B cell (primary cell): ENCODE measurements at regions not wholly inside any gene's neighbourhood (a gene's known extent, or its start where the extent isn't known, plus 50 kb on each side); places are given as distances from the start of the nearest gene placed in this dataset.

Source experiments
- ATAC-seq: fragments of 200-7000 bp; cut with Tn5 transposase; one replicate; pipeline ENCODE4 v1.10.0; 2021; ENCODE audit warnings: low read depth, mild to moderate bottlenecking, moderate number of reproducible peaks, moderate library complexity
- CTCF ChIA-PET: fragments of 350-600 bp; sonication (Branson Sonifier 250); formaldehyde crosslinking; loops from one replicate; lab custom pipeline; 2021; ENCODE audit warnings: antibody characterized with exemption, inconsistent platforms; lab: Charles Lee
- POLR2A ChIA-PET: fragments of 350-600 bp; sonication (Branson Sonifier 250); formaldehyde crosslinking; loops from one replicate; lab custom pipeline; 2021; ENCODE audit warnings: antibody characterized with exemption; lab: Charles Lee
- DNase-seq: peaks from one replicate; pipeline ENCODE4 v3.0.0; 2013
- H2AFZ ChIP-seq: 2 replicates; pipeline ENCODE4 v1.6.1; 2012; ENCODE audit warnings: mild to moderate bottlenecking, low read depth, low read length; ENCODE audit not compliant: insufficient read depth, poor library complexity, severe bottlenecking
- H3K27ac ChIP-seq, 2 donors: 1 replicate in 1 of 2; 2 replicates in 1 of 2; pipeline ENCODE4 v1.5.1; 2012 to 2013; ENCODE audit warnings: low read length in 2 of 2, mild to moderate bottlenecking in 2 of 2, moderate library complexity in 1 of 2
- H3K27me3 ChIP-seq, 4 experiments: fragments of 200-600 bp in 1 of 4; sonication (generic) in 1 of 4; replicated peaks in 1 of 4; 1 replicate in 2 of 4; 2 replicates in 2 of 4; pipeline versions ENCODE4 v1.6.1 to v1.7.0; 2013 to 2016; ENCODE audit warnings: low read length in 3 of 4, mild to moderate bottlenecking in 2 of 4, mixed read lengths in 1 of 4, moderate library complexity in 1 of 4; ENCODE audit not compliant: insufficient read depth in 4 of 4, control insufficient read depth in 3 of 4; ENCODE audit errors: control extremely low read depth in 1 of 4
- H3K36me3 ChIP-seq, 2 experiments: replicated peaks in 1 of 2; 1 replicate in 1 of 2; 2 replicates in 1 of 2; pipeline versions ENCODE4 v1.6.1 to v1.7.1; 2013; ENCODE audit warnings: low read length in 1 of 2; ENCODE audit not compliant: insufficient read depth in 2 of 2, control insufficient read depth in 1 of 2; ENCODE audit errors: control extremely low read depth in 1 of 2, extremely low read depth in 1 of 2
- H3K4me1 ChIP-seq, 2 donors: fragments of 200-600 bp in 1 of 2; sonication (generic) in 1 of 2; 1 replicate in 1 of 2; 2 replicates in 1 of 2; pipeline versions ENCODE4 v1.5.1 to v1.6.1; 2013 to 2017; ENCODE audit warnings: low read length in 2 of 2; ENCODE audit not compliant: control insufficient read depth in 2 of 2, insufficient read depth in 2 of 2
- H3K4me2 ChIP-seq: replicated peaks from 2 replicates; pipeline ENCODE3; 2012; ENCODE audit warnings: mild to moderate bottlenecking, low read depth, low read length; ENCODE audit not compliant: poor library complexity, severe bottlenecking
- H3K4me3 ChIP-seq, 5 experiments: fragments of 200-600 bp in 1 of 5; sonication (generic) in 1 of 5; 1 replicate in 3 of 5; 2 replicates in 2 of 5; pipeline versions ENCODE4 v1.5.1 to v1.7.0; 2011 to 2016; ENCODE audit warnings: low read length in 4 of 5, mild to moderate bottlenecking in 4 of 5, low read depth in 2 of 5, control low read depth in 1 of 5, moderate library complexity in 1 of 5; ENCODE audit not compliant: insufficient read depth in 1 of 5; ENCODE audit errors: control extremely low read depth in 1 of 5, extremely low read depth in 1 of 5
- H3K79me2 ChIP-seq: fragments of 200-600 bp; sonication (generic); one replicate; pipeline ENCODE4 v1.6.0; 2016; ENCODE audit warnings: low read length; ENCODE audit not compliant: control insufficient read depth, insufficient read depth
- H3K9ac ChIP-seq: fragments of 200-600 bp; sonication (generic); 2 replicates; pipeline ENCODE4 v1.6.1; 2017; ENCODE audit warnings: mild to moderate bottlenecking, low read length, moderate library complexity
- H3K9me3 ChIP-seq, 3 donors: one replicate each; pipeline versions ENCODE4 v1.6.1 to v1.7.1; 2013; ENCODE audit warnings: low read length in 2 of 3; ENCODE audit not compliant: control insufficient read depth in 2 of 3, insufficient read depth in 1 of 3; ENCODE audit errors: control extremely low read depth in 1 of 3
- H4K20me1 ChIP-seq: 2 replicates; pipeline ENCODE4 v1.6.0; 2012; ENCODE audit warnings: mild to moderate bottlenecking, low read length; ENCODE audit not compliant: insufficient read depth, control insufficient read depth, poor library complexity, severe bottlenecking
- H3K27ac Mint-ChIP-seq: one replicate; pipeline ENCODE4 v1.8.0; 2021; ENCODE audit warnings: mixed read lengths
- H3K27me3 Mint-ChIP-seq: one replicate; pipeline ENCODE4 v1.8.0; 2021; ENCODE audit warnings: mixed read lengths
- H3K4me1 Mint-ChIP-seq: one replicate; pipeline ENCODE4 v1.8.0; 2021; ENCODE audit warnings: mixed read lengths
- H3K4me3 Mint-ChIP-seq: one replicate; pipeline ENCODE4 v1.8.0; 2021; ENCODE audit warnings: mixed read lengths
- H3K9me3 Mint-ChIP-seq: one replicate; pipeline ENCODE4 v1.8.0; 2022; ENCODE audit warnings: mixed read lengths; ENCODE audit not compliant: insufficient read depth
- CTCF ChIP-seq: fragments of 200-600 bp; IDR thresholded peaks from one replicate; pipeline ENCODE4 v1.8.0; 2022; ENCODE audit warnings: antibody characterized with exemption, mild to moderate bottlenecking
- EZH2 ChIP-seq: IDR thresholded peaks from 2 replicates; pipeline ENCODE4 v1.6.1; 2012; ENCODE audit warnings: borderline replicate concordance, low read depth, mild to moderate bottlenecking, moderate library complexity, low read length; ENCODE audit not compliant: insufficient read depth, poor library complexity, severe bottlenecking
- WGBS: methylation state at CpG from one replicate; pipeline ENCODE4 v1.1.5; 2013; ENCODE audit warnings: missing lambda C conversion rate; ENCODE audit not compliant: insufficient coverage; 5-methylcytosine and 5-hydroxymethylcytosine counted together
- intact Hi-C: fragments of 100-400 bp; cut with micrococcal nuclease; formaldehyde crosslinking; loops from one replicate; pipeline ENCODE4 v1.10.0; 2022

- Histone ChIP-seq H3K9me3 (no peaks in the 10 kb centered on the region), H2AFZ (no peak overlapping the region), H3K27me3 (no peaks in the 10 kb centered on the region), H3K4me1 (no peaks in the 10 kb centered on the region), H3K27ac (no peak overlapping the region), H3K36me3 (no peaks in the 10 kb centered on the region), H3K9ac (no peak overlapping the region), H3K4me3 (no peak overlapping the region), H4K20me1 (no peaks in the 10 kb centered on the region), H3K4me2 (no peak overlapping the region), H3K79me2 (no peaks in the 10 kb centered on the region)
- Mint-ChIP-seq H3K27ac (no peak overlapping the region), H3K9me3 (peaks cover 2% of the 10 kb centered on the region), H3K27me3 (no peaks in the 10 kb centered on the region), H3K4me1 (no peaks in the 10 kb centered on the region), H3K4me3 (no peak overlapping the region)
- ChIA-PET POLR2A (no interaction called here), CTCF (no interaction called here)
- ATAC-seq = no peak
- intact Hi-C loops = no loop called here
- WGBS = no CpG with 5 or more reads among the region's 1 CpG
- TF ChIP-seq CTCF (no peak), EZH2 (no peak)
- DNase-seq = no peak
Observed at GRCh38 chr13:65416784-65417183, 1813.4 kb downstream of the PCDH9 start.

GRCh38 chr13:65414187-65414586 is 1815.9 kb downstream of the PCDH9 start:
- intact Hi-C loops = no loop called here
- Histone ChIP-seq H3K9ac (no peak overlapping the region), H3K9me3 (no peaks in the 10 kb centered on the region), H2AFZ (no peak overlapping the region), H3K79me2 (no peaks in the 10 kb centered on the region), H3K36me3 (no peaks in the 10 kb centered on the region), H3K4me2 (no peak overlapping the region), H3K4me3 (no peak overlapping the region), H3K27ac (no peak overlapping the region), H3K4me1 (no peaks in the 10 kb centered on the region), H3K27me3 (no peaks in the 10 kb centered on the region), H4K20me1 (no peaks in the 10 kb centered on the region)
- Mint-ChIP-seq H3K27me3 (no peaks in the 10 kb centered on the region), H3K4me3 (no peak overlapping the region), H3K27ac (no peak overlapping the region), H3K9me3 (no peaks in the 10 kb centered on the region), H3K4me1 (no peaks in the 10 kb centered on the region)
- WGBS = no CpG with 5 or more reads among the region's 2 CpGs
- no peak for ATAC-seq
- ChIA-PET POLR2A (no interaction called here), CTCF (no interaction called here)
- DNase-seq = no peak
- TF ChIP-seq EZH2 = no peak
- TF ChIP-seq CTCF = no peak
